ENCODE measurements at regions not wholly inside any gene's neighbourhood (a gene's known extent, or its start where the extent isn't known, plus 50 kb on each side); places are given as distances from the start of the nearest gene placed in this dataset.
"Not testable (repeated sequence)": the region's sequence is repeated elsewhere in the genome, so short reads cannot be mapped to it uniquely, and the experiment has no call there.

- no peak for DNase-seq
These were observed 173.3 kb upstream of the SPRED2 start for GRCh38 chr2:65605743-65606058.

- DNase-seq: no peak
These were observed 172.8 kb upstream of the SPRED2 start for GRCh38 chr2:65605058-65605742.

DNA sequence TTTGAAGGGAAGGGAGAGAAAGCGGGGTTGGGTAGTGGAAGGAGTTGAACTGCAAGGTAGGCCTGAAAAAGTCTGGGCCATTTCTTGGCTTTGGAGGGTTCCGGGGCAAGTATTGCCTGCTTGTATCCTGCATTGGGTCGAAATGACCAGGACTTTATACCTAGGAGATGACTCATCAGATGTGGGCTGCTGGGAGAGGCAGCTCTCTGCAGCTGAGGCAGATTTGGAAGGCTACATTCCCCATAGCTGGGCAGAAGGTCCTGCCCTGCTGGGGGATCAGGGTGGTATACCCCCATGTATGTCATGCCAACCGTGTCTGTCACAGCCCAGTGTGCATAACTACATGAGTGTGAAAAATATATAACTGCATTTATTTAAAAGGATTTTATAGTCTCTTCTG lies 171.8 kb upstream of the SPRED2 start:
- DNase-seq: no peak

- DNase-seq: no peak
These were observed 170.3 kb upstream of the SPRED2 start for GRCh38 chr2:65602603-65603235.

- DNase-seq: not testable (repeated sequence)
These were observed 168.5 kb upstream of the SPRED2 start for GRCh38 chr2:65600871-65601270.

GRCh38 chr2:65600351-65600750 lies 168.0 kb upstream of the SPRED2 start:
- not testable (repeated sequence) for DNase-seq

DNA sequence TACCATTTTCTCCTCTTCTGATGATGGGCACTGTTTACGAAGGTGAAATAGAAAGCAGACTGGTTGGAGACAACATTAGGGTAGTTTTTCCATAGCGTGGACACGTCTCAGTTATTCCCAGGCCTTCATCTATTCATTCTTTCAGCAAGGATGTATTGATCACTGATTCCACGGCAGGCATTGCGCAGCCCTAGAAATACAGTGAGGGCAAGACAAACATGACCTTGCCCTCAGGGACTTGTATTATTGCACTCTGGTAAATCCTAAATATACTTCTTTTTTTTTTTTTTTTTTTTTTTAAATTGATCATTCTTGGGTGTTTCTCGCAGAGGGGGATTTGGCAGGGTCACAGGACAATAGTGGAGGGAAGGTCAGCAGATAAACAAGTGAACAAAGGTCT lies 167.3 kb upstream of the SPRED2 start:
- no peak for DNase-seq

- no peak for DNase-seq
These were observed 166.6 kb upstream of the SPRED2 start for GRCh38 chr2:65598996-65599395.

DNA sequence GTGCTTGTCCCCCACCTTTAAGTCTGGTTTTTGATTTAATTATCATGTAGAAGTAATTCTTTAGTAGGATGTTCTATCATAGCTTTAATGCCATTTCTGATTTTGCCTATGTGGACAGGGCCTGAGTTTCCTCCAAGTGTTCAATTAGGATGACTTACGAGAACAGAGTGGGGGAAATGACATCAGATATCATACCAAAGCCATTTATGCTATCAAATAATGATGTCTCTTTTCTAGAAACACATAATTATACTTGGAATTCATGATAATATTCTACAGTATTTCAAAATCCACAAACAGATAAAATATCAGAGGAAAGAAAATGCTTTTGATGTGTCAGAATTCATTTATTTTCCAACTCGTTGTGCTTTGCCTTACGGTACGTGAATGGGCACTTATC lies 165.9 kb upstream of the SPRED2 start:
- no peak for DNase-seq

- no peak for DNase-seq
These were observed 163.2 kb upstream of the SPRED2 start for GRCh38 chr2:65595630-65596029.

- DNase-seq: no peak
These were observed 161.8 kb upstream of the SPRED2 start for GRCh38 chr2:65594150-65594549.

GRCh38 chr2:65589667-65590066 lies 157.3 kb upstream of the SPRED2 start:
- DNase-seq: no peak

DNA sequence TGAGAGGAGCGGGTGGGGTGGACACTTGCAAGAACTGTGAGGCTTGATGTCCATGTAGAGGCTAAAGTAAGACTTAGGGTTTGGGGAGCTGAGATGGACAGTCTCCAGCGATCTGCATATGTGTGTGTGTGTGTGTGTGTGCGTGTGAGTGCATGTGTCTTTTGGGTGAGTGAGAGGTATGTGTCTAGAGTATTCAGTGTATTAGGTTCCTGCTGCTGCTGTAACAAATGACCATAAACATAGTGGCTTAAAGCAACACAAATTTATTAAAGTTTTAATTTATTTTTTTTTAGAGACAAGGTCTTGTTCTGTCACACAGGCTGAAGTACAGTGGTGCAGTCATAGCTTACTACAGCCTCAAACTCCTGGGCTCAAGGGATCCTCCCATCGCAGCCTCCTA lies 155.4 kb upstream of the SPRED2 start:
- no peak for DNase-seq

DNA sequence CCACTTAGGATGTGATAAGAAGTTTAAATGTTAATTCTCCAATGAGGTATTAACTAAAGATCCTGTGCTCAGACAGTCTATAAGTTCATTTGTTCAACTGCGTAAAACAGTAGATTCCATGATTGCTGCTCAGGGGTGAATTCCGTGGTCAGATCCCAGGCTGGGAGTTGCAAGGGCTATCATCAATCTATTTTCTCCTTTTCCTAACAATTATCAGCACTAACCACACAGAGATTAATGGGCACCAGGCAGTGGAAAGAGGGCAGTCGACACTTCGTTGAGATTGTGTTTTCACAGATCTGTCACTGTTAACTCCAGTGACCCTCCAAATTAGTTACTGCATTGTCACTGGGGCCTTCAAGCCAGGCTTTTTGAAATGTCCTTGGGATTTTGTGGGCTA lies 154.1 kb upstream of the SPRED2 start:
- DNase-seq: no peak

- DNase-seq: no peak
These were observed 150.7 kb upstream of the SPRED2 start for GRCh38 chr2:65583061-65583460.

GRCh38 chr2:65582364-65582763 lies 150.0 kb upstream of the SPRED2 start:
- no peak for DNase-seq

- DNase-seq: no peak
These were observed 148.4 kb upstream of the SPRED2 start for GRCh38 chr2:65580824-65581223.

GRCh38 chr2:65579506-65580235 lies 147.3 kb upstream of the SPRED2 start:
- no peak for DNase-seq

- DNase-seq: no peak
These were observed 145.3 kb upstream of the SPRED2 start for GRCh38 chr2:65577654-65578053.

GRCh38 chr2:65576861-65577601 lies 144.6 kb upstream of the SPRED2 start:
- no peak for DNase-seq

DNA sequence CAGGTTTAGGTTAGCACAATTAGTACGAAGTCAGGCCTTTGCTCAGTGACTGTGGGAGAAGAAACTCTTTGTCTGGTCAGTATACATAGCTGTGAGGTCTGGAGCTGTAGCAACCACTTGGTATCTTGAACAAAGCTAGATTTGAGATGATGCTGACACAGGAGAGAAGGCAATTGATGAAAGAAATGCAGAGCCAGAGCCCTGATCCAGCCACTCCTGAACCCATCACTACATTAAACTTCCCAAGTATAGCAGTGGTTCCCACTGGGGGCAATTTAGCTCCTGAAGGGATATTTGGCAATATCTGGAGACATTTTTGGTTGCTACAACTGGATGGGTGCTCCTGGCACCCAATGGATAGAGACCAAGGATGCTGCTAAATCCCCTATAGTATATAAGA lies 143.9 kb upstream of the SPRED2 start:
- DNase-seq: no peak

DNA sequence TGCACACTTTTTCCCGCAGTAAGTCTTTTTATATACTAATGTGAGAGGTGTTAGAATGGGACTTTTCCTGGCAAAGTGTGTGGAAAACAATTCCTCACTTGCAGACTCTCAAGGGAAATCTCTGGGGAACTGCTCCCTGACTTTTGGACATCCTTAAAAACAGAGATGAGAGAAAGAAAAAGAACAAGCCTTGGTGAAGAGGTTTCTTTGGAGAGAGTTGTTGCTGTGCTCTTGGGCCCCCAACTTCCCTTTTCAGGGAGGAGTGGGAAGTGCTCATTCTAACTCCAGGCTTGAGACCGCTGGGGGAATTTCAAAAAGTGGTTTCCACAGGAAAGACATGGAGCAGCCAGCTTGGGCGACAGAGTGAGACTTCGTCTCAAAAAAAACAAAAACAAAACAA lies 142.6 kb upstream of the SPRED2 start:
- DNase-seq: peak; percentile 45

Data from muscle of arm (tissue), 1 donor.